ENCODE measurements at regions not wholly inside any gene's neighbourhood (a gene's known extent, or its start where the extent isn't known, plus 50 kb on each side); places are given as distances from the start of the nearest gene placed in this dataset.

DNA sequence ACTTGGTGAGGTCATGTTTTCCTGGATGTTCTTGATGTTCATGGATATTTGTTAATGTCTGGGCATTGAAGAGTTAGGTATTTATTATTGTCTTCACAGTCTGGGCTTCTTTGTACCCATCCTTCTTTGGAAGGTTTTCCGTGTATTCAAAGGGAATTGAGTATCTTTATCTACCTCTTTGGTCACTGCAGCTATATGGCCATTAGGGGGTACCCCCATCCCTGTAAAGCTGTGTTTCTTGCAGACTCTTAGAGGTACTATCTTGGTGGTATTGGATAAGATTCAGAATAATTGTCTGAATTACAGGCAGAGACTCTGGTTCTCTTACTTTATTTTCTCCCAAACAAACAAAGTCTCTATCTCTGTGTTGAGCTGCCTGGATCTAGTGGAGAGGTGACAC, 401.6 kb upstream of the FSIP2 start:
- no peak for DNase-seq (ENCODE audit: extremely low read depth, low read depth)

DNA sequence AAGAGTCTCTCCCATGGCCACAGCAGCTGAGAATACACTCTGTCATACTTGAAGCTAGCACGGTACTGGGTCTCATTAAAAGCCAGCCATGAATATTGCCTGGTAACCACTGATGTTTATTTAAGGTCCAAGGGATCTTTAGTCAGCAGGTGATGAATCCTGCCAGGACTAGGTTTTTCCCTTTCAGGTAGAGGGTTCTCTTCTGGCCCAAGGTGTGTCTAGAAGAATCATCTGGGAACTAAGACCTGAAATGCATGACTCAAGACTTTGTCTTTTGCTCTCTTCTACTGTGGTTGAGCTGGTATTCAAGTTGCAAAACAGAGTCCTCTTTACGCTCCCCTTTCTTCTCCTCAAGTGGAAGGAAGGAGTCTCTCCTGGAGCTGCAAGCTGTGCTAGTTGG, 400.5 kb upstream of the FSIP2 start:
- no peak overlapping the region for H3K4me3 ChIP-seq (replicated peaks; ENCODE audit: low read depth, low read length)
- no peak for DNase-seq (ENCODE audit: extremely low read depth, low read depth)
- TF ChIP-seq, protein P1, sequence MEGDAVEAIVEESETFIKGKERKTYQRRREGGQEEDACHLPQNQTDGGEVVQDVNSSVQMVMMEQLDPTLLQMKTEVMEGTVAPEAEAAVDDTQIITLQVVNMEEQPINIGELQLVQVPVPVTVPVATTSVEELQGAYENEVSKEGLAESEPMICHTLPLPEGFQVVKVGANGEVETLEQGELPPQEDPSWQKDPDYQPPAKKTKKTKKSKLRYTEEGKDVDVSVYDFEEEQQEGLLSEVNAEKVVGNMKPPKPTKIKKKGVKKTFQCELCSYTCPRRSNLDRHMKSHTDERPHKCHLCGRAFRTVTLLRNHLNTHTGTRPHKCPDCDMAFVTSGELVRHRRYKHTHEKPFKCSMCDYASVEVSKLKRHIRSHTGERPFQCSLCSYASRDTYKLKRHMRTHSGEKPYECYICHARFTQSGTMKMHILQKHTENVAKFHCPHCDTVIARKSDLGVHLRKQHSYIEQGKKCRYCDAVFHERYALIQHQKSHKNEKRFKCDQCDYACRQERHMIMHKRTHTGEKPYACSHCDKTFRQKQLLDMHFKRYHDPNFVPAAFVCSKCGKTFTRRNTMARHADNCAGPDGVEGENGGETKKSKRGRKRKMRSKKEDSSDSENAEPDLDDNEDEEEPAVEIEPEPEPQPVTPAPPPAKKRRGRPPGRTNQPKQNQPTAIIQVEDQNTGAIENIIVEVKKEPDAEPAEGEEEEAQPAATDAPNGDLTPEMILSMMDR (IDR thresholded peaks at IDR 0.05; ENCODE audit: low read depth, low read length, missing control alignments): no peak

More for the DNA sequence above, 401.6 kb upstream of the FSIP2 start:
- H3K4me3 ChIP-seq (replicated peaks; ENCODE audit: low read depth, low read length): no peak overlapping the region
- TF ChIP-seq, protein P1 (IDR thresholded peaks at IDR 0.05; ENCODE audit: low read depth, low read length, missing control alignments): no peak

DNA sequence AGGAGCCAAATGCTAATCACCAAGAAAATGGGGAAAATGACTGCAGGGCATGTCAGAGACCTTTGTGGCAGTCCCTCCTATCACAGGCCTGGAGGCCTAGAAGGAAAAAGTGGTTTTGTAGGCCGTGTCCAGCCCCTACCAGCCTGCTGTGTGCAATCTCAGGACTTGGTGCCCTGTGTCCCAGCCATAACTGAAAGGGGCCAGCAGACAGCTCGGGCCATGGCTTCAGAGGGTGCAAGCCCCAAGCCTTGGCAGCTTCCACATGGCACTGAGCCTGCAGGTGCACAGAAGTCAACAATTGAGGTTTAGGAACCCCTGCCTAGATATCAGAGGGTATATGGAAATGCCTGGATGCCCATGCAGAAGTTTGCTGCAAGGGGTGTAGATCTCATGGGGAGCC, 391.2 kb upstream of the FSIP2 start:
- TF ChIP-seq, protein P1 (IDR thresholded peaks at IDR 0.05; ENCODE audit: low read depth, low read length, missing control alignments): no peak
- DNase-seq (ENCODE audit: extremely low read depth, low read depth): no peak
- H3K4me3 ChIP-seq (replicated peaks; ENCODE audit: low read depth, low read length): no peak overlapping the region

DNA sequence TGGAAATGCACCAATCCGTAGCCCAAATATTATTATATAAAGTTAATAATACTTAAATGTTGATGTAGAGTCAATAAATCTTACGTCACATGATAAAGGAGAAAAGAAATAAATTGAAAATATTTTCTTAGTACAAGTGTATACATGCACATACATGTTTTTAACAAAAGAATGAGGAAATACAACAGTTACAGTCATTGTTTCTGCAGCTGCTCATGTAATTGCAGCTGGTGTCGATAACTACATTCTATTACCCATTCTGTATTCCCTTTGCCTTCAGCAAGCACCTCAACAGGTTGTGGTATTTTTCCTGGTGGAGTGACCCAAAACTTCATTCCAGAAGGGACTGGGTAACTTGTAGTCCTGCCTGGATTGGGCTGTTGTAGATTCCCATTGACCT, 377.8 kb upstream of the FSIP2 start:
- no peak for DNase-seq (ENCODE audit: extremely low read depth, low read depth)
- no peak overlapping the region for H3K4me3 ChIP-seq (replicated peaks; ENCODE audit: low read depth, low read length)
- TF ChIP-seq, protein P1 (IDR thresholded peaks at IDR 0.05; ENCODE audit: low read depth, low read length, missing control alignments): no peak

DNA sequence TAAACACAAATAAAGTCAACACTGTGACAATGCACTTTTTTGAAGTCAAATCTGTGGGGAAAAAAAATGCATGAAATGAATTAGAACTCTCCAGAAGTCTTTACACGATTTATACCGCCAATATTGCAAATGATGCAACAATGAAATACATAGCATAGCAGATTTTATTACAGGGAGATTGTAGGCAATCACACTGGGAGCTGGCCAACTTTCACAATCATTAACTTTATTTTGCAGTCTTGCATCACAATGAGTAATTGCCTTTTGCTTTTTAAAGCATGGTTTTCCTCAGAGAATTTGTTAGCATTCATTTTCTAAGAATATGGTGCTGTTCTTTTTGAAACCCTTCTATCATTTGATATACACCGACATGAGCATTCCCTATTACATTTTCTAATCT, 366.4 kb upstream of the FSIP2 start:
- TF ChIP-seq, protein P1 (IDR thresholded peaks at IDR 0.05; ENCODE audit: low read depth, low read length, missing control alignments): no peak
- no peak overlapping the region for H3K4me3 ChIP-seq (replicated peaks; ENCODE audit: low read depth, low read length)
- DNase-seq (ENCODE audit: extremely low read depth, low read depth): no peak

DNA sequence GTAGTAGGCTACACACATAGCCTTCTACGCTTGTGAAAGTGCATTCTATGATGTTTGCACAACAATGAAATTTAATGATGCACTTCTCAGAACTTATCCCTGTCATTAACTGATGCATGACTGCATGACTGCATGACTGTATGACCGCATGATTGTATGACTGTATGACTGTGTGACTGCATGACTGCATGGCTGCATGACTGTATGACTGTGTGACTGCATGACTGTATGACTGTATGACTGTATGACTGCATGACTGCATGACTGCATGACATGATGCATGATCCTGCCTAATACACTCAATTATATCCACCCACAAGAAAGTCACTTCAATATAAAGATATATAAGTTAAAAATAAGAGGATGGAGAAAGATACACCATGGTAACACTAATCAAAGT, 365.4 kb upstream of the FSIP2 start:
- TF ChIP-seq, protein P1 (IDR thresholded peaks at IDR 0.05; ENCODE audit: low read depth, low read length, missing control alignments): no peak
- no peak overlapping the region for H3K4me3 ChIP-seq (replicated peaks; ENCODE audit: low read depth, low read length)
- no peak for DNase-seq (ENCODE audit: extremely low read depth, low read depth)

DNA sequence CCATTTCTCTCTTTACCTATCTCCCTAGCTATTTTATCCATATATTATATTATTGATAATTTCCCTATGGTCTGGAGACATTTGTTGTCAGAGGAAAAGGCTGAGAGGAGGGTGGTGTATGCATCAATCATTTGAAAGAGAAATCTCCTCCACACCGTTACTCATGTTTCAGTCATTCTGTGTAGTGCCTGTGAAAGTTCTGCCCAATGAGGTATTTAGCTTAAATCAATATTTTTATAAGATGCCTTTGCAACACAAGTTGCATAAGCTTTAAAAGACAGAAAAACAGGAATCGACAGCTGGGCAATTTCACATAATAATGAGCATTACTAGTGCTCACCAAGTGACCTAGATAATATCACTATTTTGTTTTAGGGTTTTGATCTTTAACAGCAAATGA, 363.7 kb upstream of the FSIP2 start:
- no peak overlapping the region for H3K4me3 ChIP-seq (replicated peaks; ENCODE audit: low read depth, low read length)
- DNase-seq (ENCODE audit: extremely low read depth, low read depth): no peak
- TF ChIP-seq, protein P1 (IDR thresholded peaks at IDR 0.05; ENCODE audit: low read depth, low read length, missing control alignments): no peak

All from HFF-Myc (cell line).